ENCODE measurements at regions not wholly inside any gene's neighbourhood (a gene's known extent, or its start where the extent isn't known, plus 50 kb on each side); places are given as distances from the start of the nearest gene placed in this dataset.

- TF ChIP-seq ZNF263 (CRISPR knock-in tag; IDR thresholded peaks at IDR 0.05; ENCODE audit: low read depth) (no peak), SMAD3 (CRISPR knock-in tag; IDR thresholded peaks at IDR 0.05; ENCODE audit: borderline replicate concordance) (no peak), TP53 (CRISPR knock-in tag; IDR thresholded peaks at IDR 0.05) (no peak), ETV6 (CRISPR knock-in tag; IDR thresholded peaks at IDR 0.05) (no peak), TEAD4 (CRISPR knock-in tag; IDR thresholded peaks at IDR 0.05) (no peak), NFATC4 (CRISPR knock-in tag; IDR thresholded peaks at IDR 0.05) (no peak), ZNF281 (CRISPR knock-in tag; IDR thresholded peaks at IDR 0.05) (no peak), IRF2 (CRISPR knock-in tag; IDR thresholded peaks at IDR 0.05; ENCODE audit: borderline replicate concordance, low read depth) (no peak), ZNF671 (CRISPR knock-in tag; IDR thresholded peaks at IDR 0.05) (no peak)
Observed at GRCh38 chr16:9212621-9213020, 121.2 kb downstream of the HAPSTR1 start (continued).

- 0 out of 2 replicates have a peak, but pooled peaks cover 3% of the 10 kb centered on the region for H3K9me3 Mint-ChIP-seq
- H3K4me3 Mint-ChIP-seq = no peak overlapping the region
- H3K27ac Mint-ChIP-seq = no peak overlapping the region
- DNase-seq (ENCODE audit: low spot score) (no peak), ATAC-seq (no peak)
- ChIA-PET POLR2A (no interaction called here), CTCF (no interaction called here)
- TF ChIP-seq CREB1 (CRISPR knock-in tag; IDR thresholded peaks at IDR 0.05) (no peak), NR2C2 (CRISPR knock-in tag; IDR thresholded peaks at IDR 0.05) (no peak), GTF2I (CRISPR knock-in tag; conservative IDR thresholded peaks at IDR 0.05) (no peak), NR1H2 (CRISPR knock-in tag; IDR thresholded peaks at IDR 0.05) (no peak), NR3C1 (CRISPR knock-in tag; conservative IDR thresholded peaks at IDR 0.05; ENCODE audit: low read depth) (no peak), ZNF121 (CRISPR knock-in tag; IDR thresholded peaks at IDR 0.05) (no peak), ATF6 (CRISPR knock-in tag; IDR thresholded peaks at IDR 0.05) (no peak), MXD4 (CRISPR knock-in tag; IDR thresholded peaks at IDR 0.05; ENCODE audit: borderline replicate concordance) (no peak), ZSCAN18 (CRISPR knock-in tag; IDR thresholded peaks at IDR 0.05) (no peak)
- peaks cover 7% of the 10 kb centered on the region for H3K4me1 Mint-ChIP-seq
- no peaks in the 10 kb centered on the region for H3K36me3 Mint-ChIP-seq
- no peaks in the 10 kb centered on the region; the same call in 1 of the 2 replicates for H3K27me3 Mint-ChIP-seq (ENCODE audit: low read depth)
Observed at GRCh38 chr16:9219813-9220212, 128.4 kb downstream of the HAPSTR1 start.

- DNase-seq (ENCODE audit: low spot score) = peak; percentile 48
- Mint-ChIP-seq H3K4me1 (no peaks in the 10 kb centered on the region), H3K9me3 (no peaks in the 10 kb centered on the region), H3K4me3 (no peak overlapping the region), H3K36me3 (no peaks in the 10 kb centered on the region), H3K27ac (no peak overlapping the region), H3K27me3 (ENCODE audit: low read depth) (no peaks in the 10 kb centered on the region; the same call in 1 of the 2 replicates)
- ChIA-PET CTCF (interaction anchor here (0.5 to 4.1 kb wide), 14 partner anchors 11 to 955 kb away, joined by 3 to 33 read pairs (median 5); no protein-coding TSS in a partner anchor), POLR2A (no interaction called here)
- peak; percentile 96 for ATAC-seq
- TF ChIP-seq ZSCAN18 (CRISPR knock-in tag; IDR thresholded peaks at IDR 0.05) (no peak), E2F4 (CRISPR knock-in tag; IDR thresholded peaks at IDR 0.05; ENCODE audit: borderline replicate concordance, low read depth) (no peak), ATF6 (CRISPR knock-in tag; IDR thresholded peaks at IDR 0.05) (no peak), CTCF (IDR thresholded peaks at IDR 0.05) (peak; percentile 60), TEAD1 (CRISPR knock-in tag; IDR thresholded peaks at IDR 0.05) (no peak)
Observed at GRCh38 chr16:9225527-9226316, 134.3 kb downstream of the HAPSTR1 start.

All from WTC11 (cell line).